NCI-H2029 (cell line): ENCODE measurements at regions not wholly inside any gene's neighbourhood (a gene's known extent, or its start where the extent isn't known, plus 50 kb on each side); places are given as distances from the start of the nearest gene placed in this dataset.
"Not testable (repeated sequence)": the region's sequence is repeated elsewhere in the genome, so short reads cannot be mapped to it uniquely, and the experiment has no call there.

ENCODE experiments used
- DNase-seq: peaks from one replicate; lab custom pipeline; 2025; lab: John Stamatoyannopoulos, UW

DNA sequence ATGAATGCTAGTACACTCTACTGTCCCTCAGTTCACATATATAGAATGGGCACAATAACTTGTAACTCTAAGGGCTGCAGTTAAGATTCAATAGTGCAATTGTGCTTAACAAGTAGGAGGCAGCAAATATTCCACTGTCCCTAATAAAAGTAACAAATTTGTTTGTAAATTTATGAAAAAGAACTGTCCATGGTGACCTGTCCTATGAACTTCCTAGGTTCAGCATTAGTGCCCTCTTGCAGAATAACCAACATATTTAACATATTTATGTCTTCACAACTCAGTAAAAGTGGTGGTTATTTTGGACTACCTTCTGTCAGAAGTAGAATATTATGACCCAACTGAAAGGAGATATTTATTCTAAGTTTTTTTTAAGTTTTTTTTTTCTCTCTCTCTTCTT is 327.8 kb downstream of the CENPW start:
- no peak for DNase-seq

DNA sequence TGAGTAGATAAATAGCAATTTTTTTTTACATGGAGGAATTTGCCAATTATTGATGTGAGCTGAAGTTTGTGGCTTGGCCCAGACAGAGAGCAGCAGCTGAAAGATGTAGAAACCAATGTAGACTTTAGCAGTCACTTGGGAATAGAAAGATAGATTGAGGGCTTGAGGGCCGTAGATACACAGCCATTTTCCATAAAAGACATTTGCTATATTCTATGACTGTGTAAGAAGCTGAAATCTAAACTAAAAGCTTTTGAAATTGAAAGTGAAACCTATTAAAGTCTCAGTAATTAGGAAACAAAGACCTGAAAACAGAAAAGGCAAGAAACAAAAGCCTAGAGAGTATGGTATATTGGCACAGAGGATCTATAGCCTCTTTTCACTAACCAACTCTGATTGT is 332.7 kb downstream of the CENPW start:
- no peak for DNase-seq

DNA sequence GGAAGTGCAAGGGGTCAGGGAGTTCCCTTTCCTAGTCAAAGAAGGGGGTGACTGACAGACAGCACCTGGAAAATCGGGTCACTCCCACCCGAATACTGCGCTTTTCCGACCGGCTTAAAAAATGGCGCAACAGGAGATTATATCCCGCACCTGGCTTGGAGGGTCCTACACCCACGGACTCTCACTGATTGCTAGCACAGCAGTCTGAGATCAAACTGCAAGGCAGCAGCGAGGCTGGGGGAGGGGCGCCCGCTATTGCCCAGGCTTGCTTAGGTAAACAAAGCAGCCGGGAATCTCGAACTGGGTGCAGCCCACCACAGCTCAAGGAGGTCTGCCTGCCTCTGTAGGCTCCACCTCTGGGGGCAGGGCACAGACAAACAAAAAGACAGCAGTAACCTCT is 333.8 kb downstream of the CENPW start:
- not testable (repeated sequence) for DNase-seq

DNA sequence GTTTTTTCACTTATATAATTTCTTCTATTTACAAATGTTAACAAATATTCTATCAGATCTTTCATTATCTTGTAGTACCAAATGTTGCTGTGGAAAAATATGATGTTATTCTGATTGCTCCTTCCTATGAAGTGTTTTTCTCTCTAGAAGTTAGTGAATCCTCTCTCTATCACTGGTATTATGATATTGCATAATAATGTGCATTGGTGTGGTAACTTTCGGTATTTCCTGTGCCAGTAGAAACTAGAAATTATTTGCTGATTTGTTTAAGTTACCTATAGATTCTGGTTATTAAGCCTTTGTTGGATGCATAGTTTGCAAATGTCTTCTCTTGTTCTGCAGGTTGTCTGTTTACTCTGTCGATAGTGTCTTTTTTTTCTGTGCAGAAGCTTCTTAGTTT is 342.5 kb downstream of the CENPW start:
- no peak for DNase-seq

DNA sequence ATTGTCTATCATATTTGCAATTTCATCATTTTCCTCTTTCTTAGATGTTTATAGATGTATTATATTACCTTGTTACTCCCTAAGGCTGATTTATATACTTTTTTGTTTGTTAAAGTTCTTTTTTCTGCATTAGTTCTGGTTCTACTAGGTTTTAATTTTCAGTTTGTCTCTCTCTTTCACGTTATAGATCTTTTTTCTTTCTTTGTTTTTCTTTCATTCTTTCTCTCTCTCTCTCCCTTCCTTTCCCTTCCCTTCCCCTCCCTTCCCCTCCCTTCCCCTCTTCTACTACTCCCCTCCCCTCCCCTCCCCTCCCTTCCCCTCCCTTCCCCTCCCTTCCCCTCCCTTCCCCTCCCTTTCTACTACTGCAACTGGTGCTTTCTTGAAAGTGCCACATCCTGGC is 345.3 kb downstream of the CENPW start:
- no peak for DNase-seq

- no peak for DNase-seq
Observed at GRCh38 chr6:126696921-126697693, 357.2 kb downstream of the CENPW start.

DNA sequence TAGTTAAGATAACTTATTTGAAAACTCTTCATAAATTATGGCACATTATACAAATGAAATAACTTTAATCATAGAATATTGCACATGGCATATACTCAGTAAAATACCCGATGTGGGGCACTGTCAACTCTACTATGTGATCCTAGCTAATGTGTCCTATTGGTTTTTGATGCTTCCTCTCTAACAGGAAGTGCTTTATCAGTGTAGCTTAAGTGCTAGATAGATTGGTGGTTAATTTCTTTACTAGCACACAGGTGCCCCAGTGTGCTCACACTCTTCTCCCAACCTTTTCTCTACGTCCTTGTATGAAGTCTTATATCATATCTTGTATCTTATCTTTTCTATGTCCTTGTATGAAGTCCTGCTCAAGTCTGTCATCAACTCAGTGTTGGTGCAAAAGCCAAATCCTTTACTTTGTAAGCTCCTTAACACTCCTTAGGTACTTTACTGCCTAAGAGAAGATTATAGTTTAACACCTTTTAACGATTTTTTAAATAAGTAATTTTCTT is 358.9 kb downstream of the CENPW start:
- no peak for DNase-seq

DNA sequence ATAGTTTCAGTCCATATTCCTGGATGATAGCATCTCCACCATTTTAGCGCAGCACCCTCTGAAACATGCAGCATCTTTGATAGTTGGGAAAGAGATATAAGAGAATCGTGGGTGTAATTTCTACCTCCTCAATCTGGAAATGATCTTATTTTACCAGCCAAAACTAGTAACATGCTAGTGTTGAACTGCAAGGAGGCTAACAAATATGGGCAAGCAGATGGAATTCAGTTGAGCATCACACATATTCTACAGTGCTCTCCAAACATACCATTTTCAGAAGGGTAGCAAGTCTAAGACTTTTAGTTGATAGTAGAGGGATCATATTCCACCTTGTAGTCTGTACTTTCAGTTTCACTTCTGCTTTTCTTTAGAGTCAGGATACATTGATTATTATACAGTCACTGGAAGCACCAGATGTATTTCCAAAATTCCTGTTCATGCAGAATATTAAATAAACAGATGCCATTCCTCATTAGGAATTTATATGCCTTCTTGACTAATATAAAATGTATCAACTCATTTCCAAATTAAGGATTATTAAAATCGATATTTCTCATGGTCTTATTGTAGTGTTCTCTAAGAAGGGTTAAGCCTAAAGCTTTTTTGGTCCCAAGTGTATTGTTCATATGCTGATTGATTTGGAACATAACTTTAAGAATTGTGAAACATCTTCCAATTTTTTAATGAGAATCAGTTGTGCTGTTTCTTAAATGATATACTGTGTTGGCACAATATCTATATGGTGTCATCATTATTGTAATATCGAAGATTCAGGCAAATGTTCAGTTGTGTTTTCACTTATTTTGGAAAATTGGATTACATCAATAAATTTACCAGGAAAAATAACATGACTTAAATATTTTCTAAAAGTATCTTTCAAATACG is 362.0 kb downstream of the CENPW start:
- no peak for DNase-seq

DNA sequence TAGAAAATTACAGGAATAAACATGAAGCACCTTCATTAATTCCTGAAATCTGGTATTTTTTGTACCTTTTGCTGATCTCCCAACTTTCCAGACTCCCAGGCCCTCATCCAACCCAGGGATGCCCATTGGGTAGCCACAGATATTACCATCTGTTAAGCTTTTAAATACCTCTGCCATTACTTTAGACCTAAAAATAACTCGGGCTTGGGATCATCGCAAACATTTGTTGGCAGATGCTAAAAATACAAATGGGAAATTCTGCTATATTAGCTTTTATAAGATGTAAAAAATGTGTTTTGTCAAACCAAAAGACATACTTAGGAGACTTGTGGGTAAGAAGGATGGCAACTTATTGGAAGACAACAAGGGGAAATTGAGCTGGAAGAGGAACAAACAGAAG is 376.1 kb downstream of the CENPW start:
- DNase-seq = no peak

- DNase-seq = no peak
Observed at GRCh38 chr6:126716826-126717509, 377.1 kb downstream of the CENPW start.

- DNase-seq = no peak
Observed at GRCh38 chr6:126718600-126719327, 378.8 kb downstream of the CENPW start.

- DNase-seq = no peak
Observed at GRCh38 chr6:126720304-126720703, 380.4 kb downstream of the CENPW start.

GRCh38 chr6:126721581-126722160 is 381.8 kb downstream of the CENPW start:
- DNase-seq = no peak

DNA sequence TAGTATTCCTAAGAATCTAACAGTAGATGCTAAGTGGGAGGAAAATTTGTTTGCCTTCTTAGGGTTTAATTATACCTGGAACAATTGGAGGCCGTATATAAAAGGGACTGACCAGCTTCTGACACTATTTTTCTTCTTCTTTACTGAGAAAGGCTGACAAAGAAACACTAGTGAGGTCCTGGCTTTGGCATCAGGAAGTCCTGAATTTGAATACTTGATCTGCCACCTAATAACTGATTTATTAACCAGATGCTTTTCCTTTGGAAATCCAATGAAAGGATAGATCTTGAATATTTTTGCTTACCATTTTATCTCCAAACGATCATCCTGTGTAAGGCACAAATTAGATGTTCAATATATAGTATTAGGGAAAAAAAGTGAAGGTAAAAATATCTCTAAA is 382.5 kb downstream of the CENPW start:
- no peak for DNase-seq

DNA sequence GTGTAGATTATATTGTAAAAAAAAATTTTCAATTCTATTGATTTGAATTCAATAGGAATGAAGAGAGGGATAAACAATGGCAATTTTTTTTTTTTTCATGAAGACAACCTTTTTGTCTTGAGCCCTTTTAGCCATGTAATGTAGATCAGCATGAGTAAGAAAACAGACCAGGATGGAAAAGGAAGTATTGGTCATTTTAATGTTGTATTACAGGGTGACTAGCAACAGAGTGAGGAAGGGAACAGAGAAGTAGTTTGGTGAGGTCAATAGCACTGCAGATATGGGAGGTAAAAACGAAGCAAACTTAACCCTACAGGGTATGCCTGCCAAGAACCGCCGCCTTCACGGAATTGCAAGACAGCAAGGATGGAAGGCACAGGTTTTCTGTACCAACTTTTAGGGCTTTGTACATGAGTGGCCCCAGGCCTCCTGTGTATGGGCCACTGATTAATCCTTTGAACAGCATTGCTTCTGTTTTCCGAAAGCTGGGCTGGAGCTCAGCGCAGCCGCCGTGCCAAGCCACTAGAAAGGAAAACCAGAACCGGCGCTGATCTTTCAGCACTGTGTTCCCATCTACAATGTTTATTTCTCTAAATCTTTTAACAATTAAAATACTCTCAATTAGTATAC is 383.7 kb downstream of the CENPW start:
- DNase-seq = no peak

- DNase-seq = no peak
Observed at GRCh38 chr6:126724821-126725220, 384.9 kb downstream of the CENPW start.

GRCh38 chr6:126726454-126726853 is 386.5 kb downstream of the CENPW start:
- not testable (repeated sequence) for DNase-seq

- DNase-seq = no peak
Observed at GRCh38 chr6:126738146-126738545, 380.3 kb upstream of the RSPO3 start.

GRCh38 chr6:126738641-126739040 is 379.8 kb upstream of the RSPO3 start:
- DNase-seq = no peak

- no peak for DNase-seq
Observed at GRCh38 chr6:126743076-126743475, 375.4 kb upstream of the RSPO3 start.
